ENCODE measurements at regions not wholly inside any gene's neighbourhood (a gene's known extent, or its start where the extent isn't known, plus 50 kb on each side); places are given as distances from the start of the nearest gene placed in this dataset.

DNA sequence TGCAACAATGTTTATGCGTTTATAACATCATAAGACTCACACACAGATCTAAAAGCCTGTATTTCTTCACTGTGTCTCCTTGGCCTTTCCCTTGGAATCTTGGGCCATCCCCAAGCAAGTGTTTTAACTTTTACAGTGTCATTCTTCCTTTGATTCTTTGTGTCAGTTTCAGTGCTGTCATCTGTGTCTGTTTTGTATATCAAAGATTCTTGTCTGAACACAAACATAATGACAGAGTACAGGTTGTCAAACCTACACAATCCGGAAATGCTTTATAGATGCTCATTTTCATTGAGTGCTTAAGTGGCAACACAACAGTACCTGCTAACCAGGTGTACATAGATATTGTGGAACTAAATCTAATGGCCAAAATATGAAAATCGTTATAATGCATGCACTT lies 1500.0 kb downstream of the TECRL start:
- no peak for TF ChIP-seq SRF (IDR thresholded peaks at IDR 0.05; ENCODE audit: low read depth in 2 of 2, low read length in 2 of 2)
- no peak for TF ChIP-seq BRCA1 (IDR thresholded peaks at IDR 0.05; ENCODE audit: low read depth, low read length)
- TF ChIP-seq HDAC2 (IDR thresholded peaks at IDR 0.05), result no peak
- no peak for TF ChIP-seq POU2F2 (IDR thresholded peaks at IDR 0.05; ENCODE audit: borderline replicate concordance, low read depth, low read length)
- TF ChIP-seq ZNF622 (IDR thresholded peaks at IDR 0.05), result no peak
- no peak for TF ChIP-seq IKZF2 (IDR thresholded peaks at IDR 0.05)
- TF ChIP-seq BCL3 (IDR thresholded peaks at IDR 0.05; ENCODE audit: borderline replicate concordance, insufficient read depth, low read depth, low read length, poor library complexity, severe bottlenecking), result no peak
- TF ChIP-seq ZNF24 (IDR thresholded peaks at IDR 0.05), result no peak
- no peak for TF ChIP-seq MEF2A (IDR thresholded peaks at IDR 0.05; ENCODE audit: insufficient read depth, low read depth, low read length)
- no peak for TF ChIP-seq MEF2B (IDR thresholded peaks at IDR 0.05; ENCODE audit: partially characterized antibody, poor library complexity, severe bottlenecking)
- TF ChIP-seq PRDM15 (CRISPR knock-in tag; IDR thresholded peaks at IDR 0.05), result no peak
- Histone ChIP-seq H3K36me3 (ENCODE audit: control insufficient read depth in 2 of 2, insufficient read depth in 2 of 2, low read length in 1 of 2) (no peaks in the 10 kb centered on the region), H3K4me1 (ENCODE audit: control insufficient read depth, insufficient read depth, low read length) (no peaks in the 10 kb centered on the region), H3K27ac (ENCODE audit: control insufficient read depth, insufficient read depth) (no peak overlapping the region), H4K20me1 (ENCODE audit: control insufficient read depth, insufficient read depth) (no peaks in the 10 kb centered on the region), H3K27me3 (replicated peaks in 1 of 2; ENCODE audit: control insufficient read depth in 2 of 2, insufficient read depth in 2 of 2, low read length in 1 of 2) (no peaks in the 10 kb centered on the region), H3K4me2 (ENCODE audit: control insufficient read depth, insufficient read depth) (no peak overlapping the region), H2AFZ (ENCODE audit: control insufficient read depth, low read depth, low read length) (no peak overlapping the region), H3K9ac (ENCODE audit: control insufficient read depth, insufficient read depth, low read length) (no peak overlapping the region), H3K4me3 (no peak overlapping the region), H3K79me2 (ENCODE audit: control insufficient read depth, insufficient read depth, low read length) (no peaks in the 10 kb centered on the region), H3K9me3 (replicated peaks; ENCODE audit: control insufficient read depth, insufficient read depth, low read length) (no peaks in the 10 kb centered on the region)
- ChIA-PET CTCF (no interaction called here), RAD21 (ENCODE audit: unreplicated experiment) (no interaction called here), SMC1A (ENCODE audit: uncharacterized antibody, unreplicated experiment) (no interaction called here), POLR2A (no interaction called here)
- intact Hi-C loops (cut with micrococcal nuclease; ENCODE audit: unreplicated experiment) (no loop called here), in situ Hi-C loops (cut with MboI) (no loop called here)
- FAIRE-seq, result no peak
- no peak for DNase-seq (ENCODE audit: low read depth, low spot score)
- 6% methylated on average over 3 of the region's 3 CpGs for WGBS (ENCODE audit: insufficient coverage, insufficient replicate concordance, low lambda C conversion rate, missing lambda C conversion rate)
- no peak for ATAC-seq
- no TSS peak for BruUV-seq (replicated peaks)

All from GM12878 (cell line).